HUES48 (cell line): ENCODE measurements at regions not wholly inside any gene's neighbourhood (a gene's known extent, or its start where the extent isn't known, plus 50 kb on each side); places are given as distances from the start of the nearest gene placed in this dataset.
"Not testable (repeated sequence)": the region's sequence is repeated elsewhere in the genome, so short reads cannot be mapped to it uniquely, and the experiment has no call there.

Experiments used
- H3K27ac ChIP-seq: one replicate; pipeline ENCODE4 v1.7.0; 2013; ENCODE audit warnings: low read depth, low read length, inconsistent platforms
- H3K27me3 ChIP-seq: 2 replicates; pipeline ENCODE4 v1.6.1; 2013; ENCODE audit warnings: mild to moderate bottlenecking, low read length; ENCODE audit not compliant: control insufficient read depth, insufficient read depth
- H3K36me3 ChIP-seq: 2 replicates; pipeline ENCODE4 v1.6.1; 2013; ENCODE audit warnings: low read length; ENCODE audit not compliant: control insufficient read depth, insufficient read depth
- H3K4me1 ChIP-seq: 2 replicates; pipeline ENCODE4 v1.6.1; 2013; ENCODE audit warnings: mild to moderate bottlenecking, low read length; ENCODE audit not compliant: control insufficient read depth, insufficient read depth
- H3K4me3 ChIP-seq: 2 replicates; pipeline ENCODE4 v1.5.1; 2013; ENCODE audit warnings: mild to moderate bottlenecking, low read depth, low read length
- H3K9ac ChIP-seq: 2 replicates; pipeline ENCODE4 v1.6.1; 2013; ENCODE audit warnings: mild to moderate bottlenecking, low read depth, low read length, moderate library complexity
- H3K9me3 ChIP-seq: 2 replicates; pipeline ENCODE4 v1.6.1; 2013; ENCODE audit warnings: low read length; ENCODE audit not compliant: control insufficient read depth, insufficient read depth

DNA sequence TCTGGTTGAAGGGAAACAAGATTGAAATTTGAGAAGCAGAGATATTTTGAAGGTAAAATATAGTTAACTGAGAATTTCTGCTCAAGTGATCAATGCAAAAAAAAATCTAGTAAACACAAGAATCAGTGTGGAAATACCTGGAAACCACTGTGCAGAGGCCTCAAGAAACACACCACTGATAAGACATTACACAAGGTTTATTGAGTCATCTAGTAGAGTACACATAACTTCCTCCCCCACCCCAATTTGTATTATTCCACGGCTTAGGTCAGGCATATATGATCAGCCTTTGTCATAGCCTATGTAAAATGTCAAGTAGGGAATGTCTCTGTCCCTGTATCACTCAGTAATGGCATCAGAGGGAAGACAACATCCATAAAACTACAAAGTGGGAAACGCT lies 447.8 kb upstream of the BCHE start:
- no peaks in the 10 kb centered on the region for H3K27me3 ChIP-seq
- no peaks in the 10 kb centered on the region for H3K9me3 ChIP-seq
- no peak overlapping the region for H3K9ac ChIP-seq
- no peaks in the 10 kb centered on the region for H3K4me1 ChIP-seq
- no peak overlapping the region for H3K27ac ChIP-seq
- no peak overlapping the region for H3K4me3 ChIP-seq
- H3K36me3 ChIP-seq = no peaks in the 10 kb centered on the region

DNA sequence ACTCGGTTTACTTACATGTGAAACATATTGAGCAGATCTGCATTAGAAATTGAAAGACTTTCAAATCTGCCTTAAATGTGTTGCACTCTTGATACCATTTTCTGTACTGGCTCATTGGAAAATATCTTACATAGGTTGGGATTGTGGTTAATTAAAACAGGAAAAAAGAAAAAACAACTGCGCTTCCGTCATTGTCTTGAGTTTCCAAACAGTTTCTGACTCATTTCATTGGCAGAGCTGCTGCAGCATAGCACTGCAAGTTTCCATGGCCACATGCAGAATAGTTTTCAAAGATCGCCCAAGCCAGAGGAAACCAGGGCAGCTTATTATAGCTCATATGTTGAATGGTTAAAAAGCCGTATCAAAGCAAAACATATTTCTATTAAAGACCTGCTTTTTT lies 446.6 kb upstream of the BCHE start:
- H3K4me3 ChIP-seq = no peak overlapping the region
- no peaks in the 10 kb centered on the region for H3K36me3 ChIP-seq
- H3K9ac ChIP-seq = no peak overlapping the region
- H3K4me1 ChIP-seq = no peaks in the 10 kb centered on the region
- no peak overlapping the region for H3K27ac ChIP-seq
- no peaks in the 10 kb centered on the region for H3K27me3 ChIP-seq
- H3K9me3 ChIP-seq = no peaks in the 10 kb centered on the region

DNA sequence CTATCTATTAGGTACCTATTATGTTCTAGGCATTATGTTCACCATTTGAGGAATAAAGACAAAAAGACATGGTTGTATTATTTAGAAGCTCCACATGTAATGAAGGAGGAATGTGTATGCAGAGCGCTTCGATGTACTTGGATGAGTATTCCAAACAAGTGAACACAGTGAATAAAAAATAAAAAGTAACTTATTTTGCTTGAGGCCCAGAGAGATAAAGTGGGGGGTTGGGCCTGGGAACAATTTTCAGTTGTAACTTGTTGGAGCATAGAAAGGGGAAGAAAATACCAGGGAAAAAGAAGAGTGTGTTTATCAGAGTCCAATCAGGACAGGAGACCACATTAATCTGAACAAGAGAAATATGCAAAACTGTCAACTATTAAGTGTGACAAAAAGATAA lies 445.7 kb upstream of the BCHE start:
- Histone ChIP-seq H3K4me3 (no peak overlapping the region), H3K9ac (no peak overlapping the region), H3K9me3 (no peaks in the 10 kb centered on the region), H3K4me1 (no peaks in the 10 kb centered on the region), H3K27me3 (no peaks in the 10 kb centered on the region), H3K36me3 (no peaks in the 10 kb centered on the region), H3K27ac (no peak overlapping the region)

DNA sequence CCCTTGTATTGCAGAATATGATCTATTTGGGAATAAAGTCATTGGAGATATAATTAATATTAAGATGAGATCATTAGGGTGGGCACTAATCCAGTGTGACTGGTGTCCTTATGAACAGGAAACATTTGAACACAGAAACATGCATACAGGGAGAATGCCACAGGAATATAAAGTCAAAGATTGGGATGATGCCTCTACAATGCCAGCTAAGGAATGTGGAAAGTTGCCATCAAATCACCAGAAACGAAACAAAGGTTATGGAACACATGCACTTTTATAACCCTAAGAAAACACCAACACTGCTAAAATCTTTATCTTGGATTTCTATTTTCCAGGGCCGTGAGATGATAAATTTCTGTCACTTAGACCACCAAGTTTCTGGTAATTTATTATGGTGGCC lies 442.4 kb upstream of the BCHE start:
- Histone ChIP-seq H3K27me3 (no peaks in the 10 kb centered on the region), H3K36me3 (no peaks in the 10 kb centered on the region), H3K4me1 (no peaks in the 10 kb centered on the region), H3K27ac (no peak overlapping the region), H3K9ac (no peak overlapping the region), H3K4me3 (no peak overlapping the region), H3K9me3 (no peaks in the 10 kb centered on the region)

DNA sequence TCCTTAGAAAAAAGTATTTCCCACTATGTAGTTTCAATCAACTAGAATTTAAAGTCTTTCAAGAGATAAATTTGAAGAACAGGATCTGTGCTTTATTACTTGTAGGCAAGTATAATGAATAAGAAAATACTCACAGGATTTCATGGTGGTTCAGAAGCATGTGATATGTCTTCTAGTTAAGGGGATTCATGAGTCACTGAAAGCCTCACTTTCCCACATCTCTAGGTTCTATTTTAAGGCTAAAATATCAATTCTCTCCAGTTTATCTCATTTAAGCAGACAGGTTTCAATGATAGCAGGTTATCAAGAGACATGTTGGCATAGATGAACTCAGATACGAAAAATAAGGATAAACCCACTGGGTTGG lies 437.8 kb upstream of the BCHE start:
- H3K27ac ChIP-seq = no peak overlapping the region
- H3K27me3 ChIP-seq = no peaks in the 10 kb centered on the region
- H3K4me3 ChIP-seq = no peak overlapping the region
- H3K9ac ChIP-seq = no peak overlapping the region
- no peaks in the 10 kb centered on the region for H3K4me1 ChIP-seq
- no peaks in the 10 kb centered on the region for H3K36me3 ChIP-seq
- no peaks in the 10 kb centered on the region for H3K9me3 ChIP-seq

DNA sequence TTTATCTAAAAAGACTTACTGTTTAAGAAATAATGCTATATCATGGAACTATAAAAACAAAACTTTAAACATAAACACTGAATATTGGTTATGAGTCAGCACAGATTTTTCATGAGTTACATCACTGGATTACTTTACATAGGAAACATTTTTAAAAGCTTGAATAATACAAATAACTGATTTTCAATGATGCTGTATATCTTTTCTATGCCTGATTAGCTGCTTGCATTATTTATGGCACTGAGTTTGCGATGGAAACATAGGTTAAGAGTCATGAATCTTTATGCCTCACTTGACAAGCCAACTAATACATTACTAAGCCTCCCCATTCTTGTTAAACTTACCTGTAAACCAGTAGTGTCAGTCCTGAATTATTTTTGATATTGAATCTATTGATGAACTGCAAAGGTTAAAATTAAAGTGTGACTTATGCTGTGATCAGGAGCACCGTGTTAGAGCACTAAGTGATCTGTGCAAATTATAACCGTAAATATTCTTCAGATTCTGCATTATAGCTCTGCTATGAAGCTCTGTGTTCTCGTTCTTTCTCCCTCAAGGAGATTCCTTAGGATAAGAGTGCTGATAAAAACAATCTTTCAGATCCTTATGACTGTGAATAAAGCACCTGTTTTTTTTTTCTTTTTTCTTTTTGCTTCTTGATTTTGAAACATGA lies 437.3 kb upstream of the BCHE start:
- Histone ChIP-seq H3K9me3 (no peaks in the 10 kb centered on the region), H3K4me3 (no peak overlapping the region), H3K27ac (no peak overlapping the region), H3K4me1 (no peaks in the 10 kb centered on the region), H3K27me3 (no peaks in the 10 kb centered on the region), H3K9ac (no peak overlapping the region), H3K36me3 (no peaks in the 10 kb centered on the region)

DNA sequence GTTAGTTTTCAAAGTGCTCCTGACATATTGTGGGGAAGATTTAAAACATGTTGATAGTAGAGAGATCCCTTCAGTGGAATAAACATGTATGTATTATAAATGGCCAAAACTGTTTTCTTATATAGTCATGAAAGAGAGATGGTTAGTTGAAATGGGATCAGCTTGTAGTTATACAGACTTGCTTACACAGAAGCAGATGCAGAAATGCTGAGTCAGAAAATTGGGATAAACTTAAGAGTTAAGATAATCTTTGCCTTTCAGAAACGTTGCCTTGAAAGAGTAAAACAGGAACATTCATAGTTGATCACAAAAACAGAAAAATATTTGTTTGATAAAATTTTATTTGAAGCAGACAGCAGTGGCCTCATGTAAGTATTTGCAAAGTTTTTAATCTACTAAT lies 433.2 kb upstream of the BCHE start:
- H3K9ac ChIP-seq = no peak overlapping the region
- no peak overlapping the region for H3K27ac ChIP-seq
- H3K4me1 ChIP-seq = no peaks in the 10 kb centered on the region
- no peak overlapping the region for H3K4me3 ChIP-seq
- H3K36me3 ChIP-seq = no peaks in the 10 kb centered on the region
- H3K27me3 ChIP-seq = no peaks in the 10 kb centered on the region
- no peaks in the 10 kb centered on the region for H3K9me3 ChIP-seq

DNA sequence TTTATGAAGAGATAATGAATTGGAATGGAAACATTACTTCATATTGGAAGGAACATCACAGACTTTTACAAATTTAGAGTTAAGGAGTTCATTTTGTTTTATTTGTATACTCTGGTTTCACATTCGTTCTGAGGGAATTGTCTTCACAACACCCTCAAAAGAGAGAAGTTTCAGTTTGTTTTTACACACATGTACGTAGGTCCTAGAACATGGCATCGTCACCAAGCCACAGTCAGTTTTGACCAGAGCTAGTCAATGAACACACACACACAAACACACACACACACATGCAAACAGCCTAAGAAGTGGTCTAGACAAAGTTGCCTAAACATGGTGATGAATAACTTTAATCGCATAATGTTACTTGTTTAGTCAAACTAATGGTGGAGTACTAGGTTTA lies 427.9 kb upstream of the BCHE start:
- Histone ChIP-seq H3K27ac (no peak overlapping the region), H3K4me3 (no peak overlapping the region), H3K36me3 (no peaks in the 10 kb centered on the region), H3K9ac (no peak overlapping the region), H3K27me3 (no peaks in the 10 kb centered on the region), H3K9me3 (no peaks in the 10 kb centered on the region), H3K4me1 (no peaks in the 10 kb centered on the region)

DNA sequence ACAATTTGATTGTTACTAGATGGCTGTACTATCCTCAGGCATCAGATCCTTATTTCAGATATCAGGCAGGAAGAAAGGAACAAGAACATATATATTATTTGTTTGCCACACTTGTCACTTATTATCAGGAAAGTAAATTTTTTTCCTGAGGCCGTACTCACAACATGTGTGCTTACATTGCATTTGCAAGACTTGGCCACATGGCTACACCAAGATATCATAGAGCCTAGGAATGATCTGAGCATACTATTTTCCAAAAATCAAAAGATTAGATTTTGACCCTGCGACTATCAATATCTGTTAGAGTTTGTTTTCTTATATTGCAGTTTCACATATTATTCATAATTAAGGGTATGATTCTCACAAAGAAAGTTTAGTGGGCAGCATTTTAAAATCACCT lies 426.2 kb upstream of the BCHE start:
- no peaks in the 10 kb centered on the region for H3K9me3 ChIP-seq
- no peaks in the 10 kb centered on the region for H3K36me3 ChIP-seq
- no peaks in the 10 kb centered on the region for H3K4me1 ChIP-seq
- H3K4me3 ChIP-seq = no peak overlapping the region
- no peak overlapping the region for H3K27ac ChIP-seq
- no peak overlapping the region for H3K9ac ChIP-seq
- H3K27me3 ChIP-seq = no peaks in the 10 kb centered on the region

DNA sequence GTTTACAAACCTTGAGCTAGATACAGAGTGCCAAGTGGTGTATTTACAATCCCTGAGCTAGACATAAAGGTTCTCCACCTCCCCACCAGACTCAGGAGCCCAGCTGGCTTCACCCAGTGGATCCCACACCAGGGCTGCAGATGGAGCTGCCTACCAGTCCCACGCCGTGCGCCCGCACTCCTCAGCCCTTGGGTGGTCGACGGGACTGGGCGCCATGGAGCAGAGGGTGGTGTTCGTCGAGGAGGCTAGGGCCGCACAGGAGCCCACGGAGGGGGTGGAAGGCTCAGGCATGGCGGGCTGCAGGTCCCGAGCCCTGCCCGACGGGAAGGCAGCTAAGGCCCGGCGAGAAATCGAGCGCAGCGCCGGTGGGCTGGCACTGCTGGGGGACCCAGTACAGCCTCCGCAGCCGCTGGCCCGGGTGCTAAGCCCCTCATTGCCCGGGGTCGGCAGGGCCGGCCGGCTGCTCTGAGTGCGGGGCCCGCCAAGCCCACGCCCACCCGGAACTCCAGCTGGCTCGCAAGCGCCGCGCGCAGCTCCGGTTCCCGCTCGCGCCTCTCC lies 421.1 kb upstream of the BCHE start:
- H3K36me3 ChIP-seq, H3K27me3 ChIP-seq, H3K27ac ChIP-seq, H3K4me1 ChIP-seq, H3K4me3 ChIP-seq, H3K9ac ChIP-seq, H3K9me3 ChIP-seq: not testable (repeated sequence)

DNA sequence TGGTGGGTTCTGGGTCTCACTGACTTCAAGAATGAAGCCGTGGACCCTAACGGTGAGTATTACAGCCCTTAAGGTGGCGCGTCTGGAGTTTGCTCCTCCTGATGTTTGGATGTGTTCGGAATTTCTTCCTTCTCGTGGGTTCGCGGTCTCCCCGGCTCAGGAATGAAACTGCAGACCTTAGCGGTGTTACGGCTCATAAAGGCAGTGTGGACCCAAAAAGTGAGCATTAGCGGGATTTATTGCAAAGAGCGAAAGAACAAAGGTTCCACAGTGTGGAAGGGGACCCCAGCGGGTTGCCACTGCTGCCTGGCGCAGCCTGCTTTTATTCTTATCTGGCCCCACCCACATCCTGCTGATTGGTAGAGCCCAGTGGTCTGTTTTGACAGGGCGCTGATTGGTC lies 420.5 kb upstream of the BCHE start:
- Histone ChIP-seq H3K27ac (no peak overlapping the region), H3K9ac (no peak overlapping the region), H3K4me3 (no peak overlapping the region), H3K9me3 (no peaks in the 10 kb centered on the region), H3K4me1 (no peaks in the 10 kb centered on the region), H3K36me3 (no peaks in the 10 kb centered on the region), H3K27me3 (no peaks in the 10 kb centered on the region)

DNA sequence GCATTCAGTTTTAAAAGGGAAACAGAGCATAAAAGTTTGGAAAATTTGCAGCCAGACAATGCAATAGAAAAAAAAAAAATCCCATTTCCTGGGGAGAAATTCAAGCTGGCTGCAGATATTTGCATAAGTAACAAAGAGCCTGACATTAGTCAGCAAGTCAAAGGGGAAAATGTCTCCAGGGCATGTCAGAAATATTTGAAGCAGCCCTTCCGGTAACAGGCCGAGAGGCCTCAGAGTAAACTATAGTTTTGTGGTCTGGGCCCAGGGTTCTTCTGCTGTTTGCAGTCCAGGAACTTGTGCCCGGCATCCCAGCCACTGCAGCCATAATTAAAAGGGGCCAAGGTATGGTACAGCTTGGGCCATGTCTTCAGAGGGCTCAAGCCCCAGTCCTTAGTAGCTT lies 411.6 kb upstream of the BCHE start:
- no peak overlapping the region for H3K27ac ChIP-seq
- peaks cover 13% of the 10 kb centered on the region for H3K9me3 ChIP-seq
- H3K4me1 ChIP-seq = no peaks in the 10 kb centered on the region
- H3K4me3 ChIP-seq = no peak overlapping the region
- H3K9ac ChIP-seq = no peak overlapping the region
- no peaks in the 10 kb centered on the region for H3K27me3 ChIP-seq
- H3K36me3 ChIP-seq = no peaks in the 10 kb centered on the region
